PC-3 (cell line): ENCODE measurements at regions not wholly inside any gene's neighbourhood (a gene's known extent, or its start where the extent isn't known, plus 50 kb on each side); places are given as distances from the start of the nearest gene placed in this dataset.

ENCODE experiments used
- EZH2 ChIP-seq: fragments of 300-600 bp; sonication (generic); IDR thresholded peaks from one replicate; pipeline ENCODE4 v1.6.1; 2017; ENCODE audit warnings: antibody characterized with exemption, mild to moderate bottlenecking, low read length; ENCODE audit not compliant: unreplicated experiment
- TF ChIP-seq, protein P1 (sequence below): fragments of 300-600 bp; sonication (generic); conservative IDR thresholded peaks from 2 replicates; pipeline ENCODE4 v1.5.1; 2017; ENCODE audit warnings: antibody characterized with exemption, low read depth, mild to moderate bottlenecking, low read length

DNA sequence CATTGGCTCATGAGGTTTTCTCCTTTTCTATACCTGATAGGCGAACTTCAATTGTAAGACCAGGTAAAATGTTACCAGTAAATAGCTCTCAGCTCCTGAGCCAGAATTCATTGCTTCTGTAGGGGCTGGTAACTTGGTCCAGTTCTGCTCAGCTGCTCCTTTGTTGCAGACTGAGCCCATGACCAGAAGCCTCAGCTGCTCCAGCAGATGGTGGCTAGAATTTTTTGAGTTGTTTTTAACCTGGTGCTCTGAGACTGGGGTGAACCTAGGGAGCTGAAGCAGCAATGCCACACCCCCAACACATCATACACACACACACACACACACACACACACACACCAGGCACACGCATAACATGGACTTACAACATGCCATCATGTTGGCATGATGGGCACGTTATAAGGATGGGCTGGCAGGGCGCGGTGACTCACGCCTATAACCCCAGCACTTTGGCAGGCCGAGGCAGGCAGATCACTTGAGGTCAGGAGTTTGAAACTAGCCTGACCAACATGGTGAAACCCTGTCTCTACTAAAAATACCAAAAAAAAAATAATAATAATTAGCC is 103.1 kb downstream of the QRSL1 start:
- TF ChIP-seq, protein P1, sequence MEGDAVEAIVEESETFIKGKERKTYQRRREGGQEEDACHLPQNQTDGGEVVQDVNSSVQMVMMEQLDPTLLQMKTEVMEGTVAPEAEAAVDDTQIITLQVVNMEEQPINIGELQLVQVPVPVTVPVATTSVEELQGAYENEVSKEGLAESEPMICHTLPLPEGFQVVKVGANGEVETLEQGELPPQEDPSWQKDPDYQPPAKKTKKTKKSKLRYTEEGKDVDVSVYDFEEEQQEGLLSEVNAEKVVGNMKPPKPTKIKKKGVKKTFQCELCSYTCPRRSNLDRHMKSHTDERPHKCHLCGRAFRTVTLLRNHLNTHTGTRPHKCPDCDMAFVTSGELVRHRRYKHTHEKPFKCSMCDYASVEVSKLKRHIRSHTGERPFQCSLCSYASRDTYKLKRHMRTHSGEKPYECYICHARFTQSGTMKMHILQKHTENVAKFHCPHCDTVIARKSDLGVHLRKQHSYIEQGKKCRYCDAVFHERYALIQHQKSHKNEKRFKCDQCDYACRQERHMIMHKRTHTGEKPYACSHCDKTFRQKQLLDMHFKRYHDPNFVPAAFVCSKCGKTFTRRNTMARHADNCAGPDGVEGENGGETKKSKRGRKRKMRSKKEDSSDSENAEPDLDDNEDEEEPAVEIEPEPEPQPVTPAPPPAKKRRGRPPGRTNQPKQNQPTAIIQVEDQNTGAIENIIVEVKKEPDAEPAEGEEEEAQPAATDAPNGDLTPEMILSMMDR: no peak
- TF ChIP-seq EZH2: no peak
